ENCODE measurements at regions not wholly inside any gene's neighbourhood (a gene's known extent, or its start where the extent isn't known, plus 50 kb on each side); places are given as distances from the start of the nearest gene placed in this dataset.

DNA sequence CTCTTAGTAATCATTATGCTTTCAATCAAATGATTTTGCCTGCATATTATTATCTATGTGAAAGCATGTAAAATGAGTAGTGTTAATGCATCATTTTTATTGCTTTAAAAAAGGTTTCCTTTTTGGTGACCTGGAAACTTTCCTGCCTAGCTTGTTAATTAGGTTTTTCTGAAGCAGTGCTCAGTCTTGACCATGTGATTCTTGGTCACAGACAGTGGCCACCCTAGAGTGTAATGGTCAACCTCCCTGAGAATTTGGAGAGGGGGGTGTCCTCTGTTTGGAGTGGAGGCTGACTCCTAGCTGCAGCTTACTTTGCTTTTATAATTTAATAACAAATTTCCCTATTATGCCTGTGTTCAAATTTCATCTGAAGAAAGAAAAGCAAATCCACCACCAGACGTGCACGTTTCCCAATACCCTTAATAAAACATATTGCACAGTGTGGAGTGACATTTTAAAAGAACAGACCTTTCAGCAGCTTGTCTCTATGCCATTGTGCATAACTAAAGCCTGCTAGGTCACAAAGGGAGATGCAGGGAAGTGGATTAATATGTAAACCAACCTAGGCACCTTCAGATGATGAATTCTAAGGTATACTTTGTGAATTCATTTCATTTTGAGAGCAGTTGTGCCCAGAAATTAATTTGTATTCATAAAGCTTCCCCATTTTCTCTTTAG lies 130.6 kb downstream of the RPRM start:
- Histone ChIP-seq H3K4me3 (replicated peaks in 1 of 3; ENCODE audit: insufficient read depth in 1 of 3, low read depth in 2 of 3, low read length in 3 of 3) (no peak overlapping the region), H3K9me3 (ENCODE audit: low read length) (no peaks in the 10 kb centered on the region), H3K36me3 (replicated peaks in 1 of 2; ENCODE audit: control insufficient read depth in 1 of 2, insufficient read depth in 2 of 2, low read length in 2 of 2) (no peaks in the 10 kb centered on the region), H3K27ac (ENCODE audit: extremely low read length, insufficient read depth, low read length) (no peak overlapping the region), H3K79me2 (ENCODE audit: insufficient read depth, low read length) (no peaks in the 10 kb centered on the region), H2AFZ (ENCODE audit: low read length) (no peak overlapping the region), H3K4me2 (ENCODE audit: low read depth, low read length) (no peak overlapping the region), H4K20me1 (ENCODE audit: insufficient read depth, low read length) (no peaks in the 10 kb centered on the region), H3K9ac (ENCODE audit: insufficient read depth, low read depth, low read length) (no peak overlapping the region), H3K27me3 (ENCODE audit: control insufficient read depth in 1 of 2, insufficient read depth in 2 of 2, low read length in 2 of 2) (no peaks in the 10 kb centered on the region), H3K4me1 (ENCODE audit: insufficient read depth, low read length) (no peaks in the 10 kb centered on the region)
- DNase-seq (ENCODE audit: low spot score) (no peak), ATAC-seq (no peak), FAIRE-seq (no peak)
- ChIA-PET POLR2A (no interaction called here), CTCF (ENCODE audit: low intra/inter-chr PET ratio, low total read pairs) (no interaction called here)
- no TSS peak for BruUV-seq (replicated peaks)
- TF ChIP-seq ZSCAN12 (CRISPR knock-in tag; IDR thresholded peaks at IDR 0.05): no peak
- no peak for TF ChIP-seq MIER3 (CRISPR knock-in tag; IDR thresholded peaks at IDR 0.05; ENCODE audit: borderline replicate concordance)
- TF ChIP-seq MEIS2 (CRISPR knock-in tag; IDR thresholded peaks at IDR 0.05): no peak
- no peak for TF ChIP-seq ZFP41 (CRISPR knock-in tag; IDR thresholded peaks at IDR 0.05; ENCODE audit: borderline replicate concordance)
- WGBS (ENCODE audit: low lambda C conversion rate): 2% methylated on average over 2 of the region's 2 CpGs
- intact Hi-C loops (cut with micrococcal nuclease; ENCODE audit: unreplicated experiment) (no loop called here), in situ Hi-C loops (cut with HindIII; ENCODE audit: extremely low pct_ligation_motif_present, low pct_unique_long_range_greater_than_20kb) (no loop called here)

DNA sequence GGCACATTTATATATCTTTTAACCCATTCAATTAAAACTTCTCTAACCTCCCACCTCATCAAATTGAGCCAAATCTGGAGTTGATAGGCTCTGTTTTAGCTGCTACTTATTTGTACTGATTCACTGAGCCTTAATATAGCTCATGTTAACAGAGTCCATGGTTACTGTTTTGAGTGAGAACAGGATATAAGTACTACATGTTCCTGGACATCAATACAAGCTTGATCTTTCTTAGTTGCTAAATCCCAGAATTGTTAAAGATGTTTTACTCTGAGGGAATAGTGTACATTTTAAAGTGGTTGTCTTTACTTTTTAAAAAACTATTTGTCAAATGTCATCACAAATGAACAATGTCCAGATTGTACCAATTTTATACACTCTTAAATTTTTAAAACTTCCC lies 157.7 kb downstream of the RPRM start:
- H2AFZ ChIP-seq (ENCODE audit: low read length): no peak overlapping the region
- no peak overlapping the region for H3K4me2 ChIP-seq (ENCODE audit: low read depth, low read length)
- H3K4me3 ChIP-seq (replicated peaks in 1 of 3; ENCODE audit: insufficient read depth in 1 of 3, low read depth in 2 of 3, low read length in 3 of 3): no peak overlapping the region
- in situ Hi-C loops (cut with HindIII; ENCODE audit: extremely low pct_ligation_motif_present, low pct_unique_long_range_greater_than_20kb) (no loop called here), intact Hi-C loops (cut with micrococcal nuclease; ENCODE audit: unreplicated experiment) (no loop called here)
- no peaks in the 10 kb centered on the region for H3K9me3 ChIP-seq (ENCODE audit: low read length)
- H3K36me3 ChIP-seq (replicated peaks in 1 of 2; ENCODE audit: control insufficient read depth in 1 of 2, insufficient read depth in 2 of 2, low read length in 2 of 2): no peaks in the 10 kb centered on the region
- ChIA-PET POLR2A (no interaction called here), CTCF (ENCODE audit: low intra/inter-chr PET ratio, low total read pairs) (no interaction called here)
- ATAC-seq (no peak), FAIRE-seq (no peak), DNase-seq (ENCODE audit: low spot score) (no peak)
- no peak overlapping the region for H3K9ac ChIP-seq (ENCODE audit: insufficient read depth, low read depth, low read length)
- no TSS peak for BruUV-seq (replicated peaks)
- no peak overlapping the region for H3K27ac ChIP-seq (ENCODE audit: extremely low read length, insufficient read depth, low read length)
- TF ChIP-seq THAP11 (CRISPR knock-in tag; IDR thresholded peaks at IDR 0.05) (no peak), HOXA7 (CRISPR knock-in tag; IDR thresholded peaks at IDR 0.05) (no peak), ZNF530 (CRISPR knock-in tag; IDR thresholded peaks at IDR 0.05; ENCODE audit: low read depth) (no peak), CREB1 (IDR thresholded peaks at IDR 0.05) (no peak), CREB1 (CRISPR knock-in tag; IDR thresholded peaks at IDR 0.05) (no peak), PAWR (CRISPR knock-in tag; IDR thresholded peaks at IDR 0.05; ENCODE audit: borderline replicate concordance) (no peak), KDM4B (CRISPR knock-in tag; IDR thresholded peaks at IDR 0.05) (no peak), YEATS4 (CRISPR knock-in tag; IDR thresholded peaks at IDR 0.05; ENCODE audit: borderline replicate concordance) (no peak), ZNF143 (CRISPR knock-in tag; IDR thresholded peaks at IDR 0.05) (no peak), SRSF1 (optimal IDR thresholded peaks at IDR 0.05; ENCODE audit: low read depth, low read length) (no peak)
- TF ChIP-seq, protein P1, sequence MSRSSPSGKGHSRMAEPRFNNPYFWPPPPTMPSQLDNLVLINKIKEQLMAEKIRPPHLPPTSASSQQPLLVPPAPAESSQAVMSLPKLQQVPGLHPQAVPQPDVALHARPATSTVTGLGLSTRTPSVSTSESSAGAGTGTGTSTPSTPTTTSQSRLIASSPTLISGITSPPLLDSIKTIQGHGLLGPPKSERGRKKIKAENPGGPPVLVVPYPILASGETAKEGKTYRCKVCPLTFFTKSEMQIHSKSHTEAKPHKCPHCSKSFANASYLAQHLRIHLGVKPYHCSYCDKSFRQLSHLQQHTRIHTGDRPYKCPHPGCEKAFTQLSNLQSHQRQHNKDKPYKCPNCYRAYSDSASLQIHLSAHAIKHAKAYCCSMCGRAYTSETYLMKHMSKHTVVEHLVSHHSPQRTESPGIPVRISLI (CRISPR knock-in tag; IDR thresholded peaks at IDR 0.05; ENCODE audit: borderline replicate concordance): no peak
- H3K4me1 ChIP-seq (ENCODE audit: insufficient read depth, low read length): no peaks in the 10 kb centered on the region
- H4K20me1 ChIP-seq (ENCODE audit: insufficient read depth, low read length): no peaks in the 10 kb centered on the region
- H3K79me2 ChIP-seq (ENCODE audit: insufficient read depth, low read length): no peaks in the 10 kb centered on the region
- no peaks in the 10 kb centered on the region for H3K27me3 ChIP-seq (ENCODE audit: control insufficient read depth in 1 of 2, insufficient read depth in 2 of 2, low read length in 2 of 2)

All from HepG2 (cell line).